Endothelial cell of umbilical vein (primary cell): ENCODE measurements at regions not wholly inside any gene's neighbourhood (a gene's known extent, or its start where the extent isn't known, plus 50 kb on each side); places are given as distances from the start of the nearest gene placed in this dataset.

Experiments used
- BruUV-seq: library from RNA; stranded (reverse); fragments of 400-500 nt; replicated peaks from 2 replicates; lab custom pipeline; 2021; lab: Mats Ljungman, UMichigan
- CTCF ChIA-PET: fragments of 300-600, 350-600 bp; sonication (Branson Sonifier 250); formaldehyde crosslinking; loops from one replicate; lab custom pipeline; 2021; ENCODE audit warnings: antibody characterized with exemption, inconsistent platforms; lab: Charles Lee
- POLR2A ChIA-PET: fragments of 300-600, 350-600 bp; sonication (Branson Sonifier 250); formaldehyde crosslinking; loops from one replicate; lab custom pipeline; 2021; ENCODE audit warnings: antibody characterized with exemption, inconsistent platforms; lab: Charles Lee
- DNase-seq: peaks from one replicate; pipeline ENCODE4 v3.0.0-alpha.2; 2011; ENCODE audit warnings: low read depth, low spot score
- FAIRE-seq: peaks from 2 replicates; lab custom pipeline; 2011; peaks lifted over from hg19 to GRCh38; lab: Jason Lieb, UNC
- H2AFZ ChIP-seq: 2 replicates; pipeline ENCODE4 v1.6.0; 2012; ENCODE audit warnings: low read depth, low read length, control low read depth, inconsistent platforms
- H3K27ac ChIP-seq: 2 replicates; pipeline ENCODE4 v1.5.1; 2011; ENCODE audit warnings: low read depth, mild to moderate bottlenecking, control low read depth, low read length, moderate library complexity; ENCODE audit not compliant: insufficient read depth
- H3K27me3 ChIP-seq, 2 experiments: 2 replicates each; pipeline versions ENCODE4 v1.6.0 to v1.6.1; 2011; ENCODE audit warnings: low read length in 2 of 2, mixed read lengths in 1 of 2; ENCODE audit not compliant: control insufficient read depth in 2 of 2, insufficient read depth in 2 of 2
- H3K36me3 ChIP-seq, 2 experiments: 2 replicates in 1 of 2; 3 replicates in 1 of 2; pipeline ENCODE4 v1.5.1; 2011; ENCODE audit warnings: low read length in 2 of 2, mild to moderate bottlenecking in 1 of 2, moderate library complexity in 1 of 2; ENCODE audit not compliant: control insufficient read depth in 2 of 2, insufficient read depth in 2 of 2; ENCODE audit errors: extremely low read depth in 1 of 2
- H3K4me1 ChIP-seq: 3 replicates; pipeline ENCODE4 v1.5.1; 2011; ENCODE audit warnings: mild to moderate bottlenecking, low read length; ENCODE audit not compliant: control insufficient read depth, insufficient read depth; ENCODE audit errors: extremely low read depth
- H3K4me2 ChIP-seq: 2 replicates; pipeline ENCODE4 v1.6.1; 2011; ENCODE audit warnings: low read length, control low read depth, mixed read lengths; ENCODE audit not compliant: insufficient read depth
- H3K4me3 ChIP-seq, 3 experiments: fragments of 200-600 bp in 1 of 3; sonication (generic), shearing (Covaris generic) in 1 of 3; replicated peaks in 1 of 3; 2 replicates each; pipeline ENCODE4 v1.5.1; 2011 to 2016; ENCODE audit warnings: control low read depth in 3 of 3, low read length in 3 of 3, mild to moderate bottlenecking in 2 of 3, inconsistent platforms in 1 of 3, low read depth in 1 of 3, moderate library complexity in 1 of 3; ENCODE audit not compliant: insufficient read depth in 1 of 3
- H3K79me2 ChIP-seq: 2 replicates; pipeline ENCODE4 v1.6.0; 2012; ENCODE audit warnings: low read length, inconsistent platforms; ENCODE audit not compliant: control insufficient read depth, insufficient read depth
- H3K9ac ChIP-seq: replicated peaks from 2 replicates; pipeline ENCODE3; 2011; ENCODE audit warnings: low read length, control low read depth; ENCODE audit not compliant: insufficient read depth; ENCODE audit errors: extremely low read depth
- H3K9me1 ChIP-seq: replicated peaks from 3 replicates; pipeline ENCODE4 v1.6.0; 2011; ENCODE audit warnings: mild to moderate bottlenecking, low read length; ENCODE audit not compliant: control insufficient read depth, insufficient read depth; ENCODE audit errors: extremely low read depth
- H3K9me3 ChIP-seq: replicated peaks from 2 replicates; pipeline ENCODE4 v1.5.1; 2012; ENCODE audit warnings: low read length, inconsistent platforms; ENCODE audit not compliant: control insufficient read depth, insufficient read depth
- H4K20me1 ChIP-seq: replicated peaks from 2 replicates; pipeline ENCODE3; 2011; ENCODE audit warnings: mild to moderate bottlenecking, low read length; ENCODE audit not compliant: control insufficient read depth, insufficient read depth; ENCODE audit errors: extremely low read depth
- GATA2 ChIP-seq: IDR thresholded peaks from 2 replicates; pipeline ENCODE4 v1.7.0; 2011; ENCODE audit warnings: low read depth, mild to moderate bottlenecking, moderate library complexity, mixed read lengths, low read length; ENCODE audit not compliant: insufficient read length, insufficient read depth
- MYC ChIP-seq: IDR thresholded peaks from one replicate; pipeline ENCODE4 v1.6.1; 2011; ENCODE audit warnings: mild to moderate bottlenecking, low read depth, low read length
- POLR2A ChIP-seq: IDR thresholded peaks from 2 replicates; pipeline ENCODE4 v1.6.1; 2012; ENCODE audit warnings: low read depth, mild to moderate bottlenecking, control low read depth, low read length
- POLR2AphosphoS5 ChIP-seq: IDR thresholded peaks from 2 replicates; pipeline ENCODE4 v1.6.1; 2012; ENCODE audit warnings: low read depth, mild to moderate bottlenecking, control low read depth, low read length, moderate library complexity; ENCODE audit not compliant: insufficient read depth
- dilution Hi-C: fragments of 300-500 bp; cut with MboI; formaldehyde crosslinking; loops from one replicate; pipeline ENCODE4 v1.15.0; 2019; ENCODE audit warnings: low sequenced_read_pairs; ENCODE audit not compliant: extremely low pct_ligation_motif_present
- intact Hi-C: fragments of 100-400 bp; cut with micrococcal nuclease; formaldehyde crosslinking; loops from one replicate; pipeline ENCODE4 v1.10.0; 2022
- TF ChIP-seq, protein P1 (sequence below): IDR thresholded peaks from 2 replicates; pipeline ENCODE4 v1.6.1; 2011; ENCODE audit not compliant: insufficient read depth, insufficient read length
- TF ChIP-seq, protein P2 (sequence below), 2 donors: IDR thresholded peaks; 1 replicate in 1 of 2; 2 replicates in 1 of 2; pipeline ENCODE4 v1.5.1; 2011; ENCODE audit warnings: low read length in 2 of 2, mild to moderate bottlenecking in 2 of 2, moderate library complexity in 2 of 2, control low read depth in 1 of 2, inconsistent platforms in 1 of 2, low read depth in 1 of 2; ENCODE audit not compliant: insufficient read depth in 1 of 2; ENCODE audit errors: extremely low read depth in 1 of 2

DNA sequence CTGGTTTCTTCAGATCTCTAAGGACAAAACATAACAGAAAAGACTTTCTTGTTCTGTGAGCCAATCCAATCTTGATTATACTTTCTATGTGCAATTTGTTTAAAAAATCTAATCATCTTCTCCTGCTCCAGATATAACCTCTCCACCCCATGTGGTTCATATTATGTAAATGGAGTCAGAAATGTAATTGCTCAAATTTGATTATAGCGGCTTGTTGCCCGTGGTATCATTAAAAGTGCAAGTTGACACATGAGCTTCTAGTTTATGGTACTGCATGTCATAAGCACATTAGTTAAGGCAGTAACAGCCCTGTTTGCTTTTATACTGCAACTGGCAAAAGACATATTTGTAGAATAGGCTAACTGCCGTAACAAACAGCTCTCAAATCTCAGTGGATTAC lies 715.1 kb upstream of the CDH7 start:
- TF ChIP-seq GATA2, result no peak
- no peak for TF ChIP-seq MYC
- H2AFZ ChIP-seq, result no peak overlapping the region
- no peaks in the 10 kb centered on the region for H3K9me1 ChIP-seq
- dilution Hi-C loops, result no loop called here
- H3K36me3 ChIP-seq, result no peaks in the 10 kb centered on the region
- no peaks in the 10 kb centered on the region for H3K4me1 ChIP-seq
- FAIRE-seq (no peak), DNase-seq (no peak)
- no TSS peak for BruUV-seq
- no peak overlapping the region for H3K27ac ChIP-seq
- H3K9ac ChIP-seq, result no peak overlapping the region
- CTCF ChIA-PET, result no interaction called here
- no peaks in the 10 kb centered on the region for H3K9me3 ChIP-seq
- intact Hi-C loops, result no loop called here
- POLR2A ChIA-PET, result no interaction called here
- H3K4me2 ChIP-seq, result no peak overlapping the region
- H4K20me1 ChIP-seq, result no peaks in the 10 kb centered on the region
- H3K4me3 ChIP-seq, result no peak overlapping the region
- H3K79me2 ChIP-seq, result no peaks in the 10 kb centered on the region
- no peaks in the 10 kb centered on the region for H3K27me3 ChIP-seq

DNA sequence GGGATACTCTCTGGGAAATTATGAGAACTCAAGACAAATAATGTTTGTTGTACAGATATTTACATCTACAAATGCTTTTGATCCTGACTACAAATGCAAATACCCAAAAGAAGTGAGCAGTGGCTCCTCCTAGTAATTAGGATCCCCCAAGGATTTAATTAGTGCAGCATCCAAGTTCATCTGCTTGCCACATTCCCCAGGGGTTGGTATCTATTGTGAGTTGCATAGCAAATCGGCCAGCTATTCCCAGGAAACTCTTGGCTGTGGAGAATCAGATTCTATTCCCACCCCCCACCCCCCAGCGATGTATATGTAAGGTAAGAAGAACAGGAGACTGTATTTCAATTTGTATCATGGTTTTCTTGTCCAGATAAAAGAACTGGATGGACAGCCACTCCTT lies 725.1 kb upstream of the CDH7 start:
- Histone ChIP-seq H3K27me3 (no peaks in the 10 kb centered on the region), H3K4me1 (no peaks in the 10 kb centered on the region), H3K9me1 (no peaks in the 10 kb centered on the region), H3K4me3 (no peak overlapping the region), H4K20me1 (no peaks in the 10 kb centered on the region), H3K9ac (no peak overlapping the region), H3K36me3 (no peaks in the 10 kb centered on the region), H3K4me2 (no peak overlapping the region), H3K27ac (no peak overlapping the region), H3K79me2 (no peaks in the 10 kb centered on the region), H3K9me3 (peaks cover 3% of the 10 kb centered on the region), H2AFZ (no peak overlapping the region)
- TF ChIP-seq, protein P1, sequence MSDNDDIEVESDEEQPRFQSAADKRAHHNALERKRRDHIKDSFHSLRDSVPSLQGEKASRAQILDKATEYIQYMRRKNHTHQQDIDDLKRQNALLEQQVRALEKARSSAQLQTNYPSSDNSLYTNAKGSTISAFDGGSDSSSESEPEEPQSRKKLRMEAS, result no peak
- TF ChIP-seq GATA2 (no peak), POLR2A (no peak), POLR2AphosphoS5 (no peak)
- TF ChIP-seq, protein P2, sequence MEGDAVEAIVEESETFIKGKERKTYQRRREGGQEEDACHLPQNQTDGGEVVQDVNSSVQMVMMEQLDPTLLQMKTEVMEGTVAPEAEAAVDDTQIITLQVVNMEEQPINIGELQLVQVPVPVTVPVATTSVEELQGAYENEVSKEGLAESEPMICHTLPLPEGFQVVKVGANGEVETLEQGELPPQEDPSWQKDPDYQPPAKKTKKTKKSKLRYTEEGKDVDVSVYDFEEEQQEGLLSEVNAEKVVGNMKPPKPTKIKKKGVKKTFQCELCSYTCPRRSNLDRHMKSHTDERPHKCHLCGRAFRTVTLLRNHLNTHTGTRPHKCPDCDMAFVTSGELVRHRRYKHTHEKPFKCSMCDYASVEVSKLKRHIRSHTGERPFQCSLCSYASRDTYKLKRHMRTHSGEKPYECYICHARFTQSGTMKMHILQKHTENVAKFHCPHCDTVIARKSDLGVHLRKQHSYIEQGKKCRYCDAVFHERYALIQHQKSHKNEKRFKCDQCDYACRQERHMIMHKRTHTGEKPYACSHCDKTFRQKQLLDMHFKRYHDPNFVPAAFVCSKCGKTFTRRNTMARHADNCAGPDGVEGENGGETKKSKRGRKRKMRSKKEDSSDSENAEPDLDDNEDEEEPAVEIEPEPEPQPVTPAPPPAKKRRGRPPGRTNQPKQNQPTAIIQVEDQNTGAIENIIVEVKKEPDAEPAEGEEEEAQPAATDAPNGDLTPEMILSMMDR (IDR thresholded peaks at IDR 0.05; ENCODE audit: extremely low read depth in 1 of 2, insufficient read depth in 1 of 2, low read depth in 1 of 2, low read length in 2 of 2), result no peak
- POLR2A ChIA-PET, result no interaction called here
- FAIRE-seq, result no peak
- no peak for DNase-seq
- dilution Hi-C loops (no loop called here), intact Hi-C loops (no loop called here)
- BruUV-seq, result no TSS peak
- CTCF ChIA-PET, result no interaction called here
